ENCODE measurements at regions not wholly inside any gene's neighbourhood (a gene's known extent, or its start where the extent isn't known, plus 50 kb on each side); places are given as distances from the start of the nearest gene placed in this dataset.

- no peak for DNase-seq
- H3K4me3 ChIP-seq (ENCODE audit: low read depth, low read length), result no peak overlapping the region
- no peaks in the 10 kb centered on the region for H3K36me3 ChIP-seq
- H3K27ac ChIP-seq, result no peak overlapping the region
- H3K27me3 ChIP-seq (ENCODE audit: insufficient read depth, low read depth, severe bottlenecking), result no peaks in the 10 kb centered on the region
- no peak for TF ChIP-seq CTCF (IDR thresholded peaks at IDR 0.05; ENCODE audit: low read depth, low read length)
- peaks cover 4% of the 10 kb centered on the region for H3K9me3 ChIP-seq (ENCODE audit: severe bottlenecking)
These were observed 708.2 kb downstream of the EFNB2 start for GRCh38 chr13:105827111-105827809.

- TF ChIP-seq CTCF (IDR thresholded peaks at IDR 0.05; ENCODE audit: low read depth, low read length), result no peak
- Histone ChIP-seq H3K36me3 (no peaks in the 10 kb centered on the region), H3K27me3 (ENCODE audit: insufficient read depth, low read depth, severe bottlenecking) (no peaks in the 10 kb centered on the region), H3K27ac (no peak overlapping the region), H3K4me3 (ENCODE audit: low read depth, low read length) (no peak overlapping the region), H3K9me3 (ENCODE audit: severe bottlenecking) (peaks cover 4% of the 10 kb centered on the region)
- DNase-seq, result no peak
These were observed 710.4 kb downstream of the EFNB2 start for GRCh38 chr13:105825071-105825470.

GRCh38 chr13:105821337-105821736, 714.1 kb downstream of the EFNB2 start:
- Histone ChIP-seq H3K9me3 (ENCODE audit: severe bottlenecking) (no peaks in the 10 kb centered on the region), H3K27me3 (ENCODE audit: insufficient read depth, low read depth, severe bottlenecking) (no peaks in the 10 kb centered on the region), H3K36me3 (no peaks in the 10 kb centered on the region), H3K27ac (no peak overlapping the region), H3K4me3 (ENCODE audit: low read depth, low read length) (no peak overlapping the region)
- no peak for DNase-seq
- no peak for TF ChIP-seq CTCF (IDR thresholded peaks at IDR 0.05; ENCODE audit: low read depth, low read length)

- Histone ChIP-seq H3K27me3 (ENCODE audit: insufficient read depth, low read depth, severe bottlenecking) (no peaks in the 10 kb centered on the region), H3K4me3 (ENCODE audit: low read depth, low read length) (no peak overlapping the region)
These were observed 715.0 kb downstream of the EFNB2 start for GRCh38 chr13:105820415-105820814.

GRCh38 chr13:105817498-105817897, 718.0 kb downstream of the EFNB2 start:
- no peak for DNase-seq
- no peaks in the 10 kb centered on the region for H3K9me3 ChIP-seq (ENCODE audit: severe bottlenecking)
- no peak for TF ChIP-seq CTCF (IDR thresholded peaks at IDR 0.05; ENCODE audit: low read depth, low read length)
- H3K27ac ChIP-seq, result no peak overlapping the region
- no peaks in the 10 kb centered on the region for H3K27me3 ChIP-seq (ENCODE audit: insufficient read depth, low read depth, severe bottlenecking)
- no peak overlapping the region for H3K4me3 ChIP-seq (ENCODE audit: low read depth, low read length)
- H3K36me3 ChIP-seq, result no peaks in the 10 kb centered on the region

More at GRCh38 chr13:105820415-105820814, 715.0 kb downstream of the EFNB2 start:
- no peaks in the 10 kb centered on the region for H3K36me3 ChIP-seq
- no peaks in the 10 kb centered on the region for H3K9me3 ChIP-seq (ENCODE audit: severe bottlenecking)
- TF ChIP-seq CTCF (IDR thresholded peaks at IDR 0.05; ENCODE audit: low read depth, low read length), result no peak
- no peak for DNase-seq
- H3K27ac ChIP-seq, result no peak overlapping the region

- Histone ChIP-seq H3K36me3 (no peaks in the 10 kb centered on the region), H3K27ac (no peak overlapping the region), H3K27me3 (ENCODE audit: insufficient read depth, low read depth, severe bottlenecking) (no peaks in the 10 kb centered on the region), H3K4me3 (ENCODE audit: low read depth, low read length) (no peak overlapping the region), H3K9me3 (ENCODE audit: severe bottlenecking) (no peaks in the 10 kb centered on the region)
- no peak for DNase-seq
- TF ChIP-seq CTCF (IDR thresholded peaks at IDR 0.05; ENCODE audit: low read depth, low read length), result no peak
These were observed 718.5 kb downstream of the EFNB2 start for GRCh38 chr13:105816994-105817393.
